ENCODE measurements at regions not wholly inside any gene's neighbourhood (a gene's known extent, or its start where the extent isn't known, plus 50 kb on each side); places are given as distances from the start of the nearest gene placed in this dataset.

GRCh38 chr11:40062616-40063015 is 1396.8 kb downstream of the LRRC4C start:
- Histone ChIP-seq H3K36me3 (ENCODE audit: insufficient read depth, low read length) (no peaks in the 10 kb centered on the region), H3K27ac (ENCODE audit: low read depth, low read length) (no peak overlapping the region), H3K4me3 (ENCODE audit: low read length) (no peak overlapping the region), H3K27me3 (ENCODE audit: insufficient read depth, low read length) (no peaks in the 10 kb centered on the region), H3K9ac (ENCODE audit: low read depth, low read length) (no peak overlapping the region), H3K4me1 (ENCODE audit: insufficient read depth, low read length) (peaks cover 15% of the 10 kb centered on the region), H3K9me3 (ENCODE audit: insufficient read depth, low read depth, low read length) (no peaks in the 10 kb centered on the region)
- 98% methylated on average over 2 of the region's 2 CpGs for WGBS

- Histone ChIP-seq H3K27me3 (ENCODE audit: insufficient read depth, low read length) (no peaks in the 10 kb centered on the region), H3K4me1 (ENCODE audit: insufficient read depth, low read length) (peaks cover 15% of the 10 kb centered on the region), H3K9ac (ENCODE audit: low read depth, low read length) (no peak overlapping the region), H3K36me3 (ENCODE audit: insufficient read depth, low read length) (no peaks in the 10 kb centered on the region), H3K4me3 (ENCODE audit: low read length) (no peak overlapping the region), H3K9me3 (ENCODE audit: insufficient read depth, low read depth, low read length) (no peaks in the 10 kb centered on the region), H3K27ac (ENCODE audit: low read depth, low read length) (no peak overlapping the region)
- 87% methylated on average over 3 of the region's 3 CpGs for WGBS
Observed at GRCh38 chr11:40061221-40061620, 1398.2 kb downstream of the LRRC4C start.

DNA sequence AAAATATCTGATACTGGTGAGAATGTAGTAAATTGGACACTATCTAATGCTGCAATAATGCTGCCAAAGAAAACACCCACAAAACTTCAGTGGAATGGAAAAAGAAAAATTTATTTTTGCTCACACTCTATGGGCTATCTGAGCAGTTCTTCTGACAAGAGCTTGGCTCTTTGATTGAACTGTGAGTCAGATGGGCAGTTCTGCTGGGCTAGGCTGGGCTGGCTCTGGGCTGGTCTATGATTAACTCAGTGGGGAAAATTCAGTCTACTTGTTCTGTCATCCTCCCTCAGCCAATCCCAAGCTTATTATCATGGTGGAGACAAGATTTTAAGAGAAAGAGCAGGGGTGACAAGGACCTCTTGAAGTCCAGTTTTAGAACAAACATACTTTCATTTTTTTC is 1404.8 kb downstream of the LRRC4C start:
- Histone ChIP-seq H3K9me3 (ENCODE audit: insufficient read depth, low read depth, low read length) (peaks cover 3% of the 10 kb centered on the region; the same call in 1 of the 2 replicates), H3K27ac (ENCODE audit: low read depth, low read length) (no peak overlapping the region), H3K9ac (ENCODE audit: low read depth, low read length) (no peak overlapping the region), H3K4me1 (ENCODE audit: insufficient read depth, low read length) (no peaks in the 10 kb centered on the region), H3K27me3 (ENCODE audit: insufficient read depth, low read length) (no peaks in the 10 kb centered on the region), H3K4me3 (ENCODE audit: low read length) (no peak overlapping the region), H3K36me3 (ENCODE audit: insufficient read depth, low read length) (no peaks in the 10 kb centered on the region)

DNA sequence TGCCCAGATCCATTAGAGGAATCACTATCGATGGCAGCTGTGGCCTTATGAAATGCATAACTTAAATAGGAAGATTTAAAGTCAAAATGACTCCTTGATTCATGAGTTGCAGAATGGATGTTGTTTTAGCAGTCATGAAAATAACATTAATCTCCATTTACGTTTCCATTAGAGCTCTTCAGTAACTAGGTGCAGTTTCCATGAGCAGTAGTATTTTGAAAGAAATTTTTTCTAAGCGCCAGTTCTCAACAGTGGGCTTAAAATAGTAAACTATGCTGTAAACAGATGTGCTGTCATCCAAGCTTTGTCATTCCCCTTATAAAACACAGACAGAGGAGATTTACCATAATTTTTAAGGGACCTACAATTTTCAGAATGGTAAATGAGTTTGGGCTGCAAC is 1414.1 kb downstream of the LRRC4C start:
- Histone ChIP-seq H3K4me1 (ENCODE audit: insufficient read depth, low read length) (no peaks in the 10 kb centered on the region), H3K36me3 (ENCODE audit: insufficient read depth, low read length) (no peaks in the 10 kb centered on the region), H3K4me3 (ENCODE audit: low read length) (no peak overlapping the region), H3K27ac (ENCODE audit: low read depth, low read length) (no peak overlapping the region), H3K27me3 (ENCODE audit: insufficient read depth, low read length) (no peaks in the 10 kb centered on the region), H3K9ac (ENCODE audit: low read depth, low read length) (no peak overlapping the region), H3K9me3 (ENCODE audit: insufficient read depth, low read depth, low read length) (peaks cover 10% of the 10 kb centered on the region; the same call in 1 of the 2 replicates)
- WGBS, result 86% methylated on average over 3 of the region's 3 CpGs

DNA sequence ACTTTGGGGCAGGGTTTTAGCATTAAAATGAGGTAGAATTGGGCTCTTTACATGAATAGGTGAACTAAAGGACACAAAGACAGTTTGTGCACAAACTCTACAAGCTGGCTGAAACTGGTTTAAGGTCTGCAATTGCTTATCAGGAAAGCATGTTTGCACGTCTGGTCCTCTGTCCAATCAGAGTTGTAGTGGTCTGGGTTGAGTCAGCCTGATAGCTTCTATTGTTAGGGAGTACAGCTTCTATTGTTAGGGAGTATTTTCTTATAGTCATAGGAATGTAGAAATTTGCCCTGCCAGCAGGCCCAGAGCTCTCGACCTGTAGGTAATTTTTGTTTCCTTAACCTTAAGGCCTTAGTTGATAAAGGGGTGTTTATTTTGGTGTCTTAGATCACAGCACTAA is 1422.4 kb downstream of the LRRC4C start:
- 73% methylated on average over 2 of the region's 2 CpGs for WGBS
- Histone ChIP-seq H3K4me1 (ENCODE audit: insufficient read depth, low read length) (peaks cover 20% of the 10 kb centered on the region), H3K27ac (ENCODE audit: low read depth, low read length) (0 out of 2 replicates have a peak overlapping the region, but pooled peaks have one; percentile 26), H3K4me3 (ENCODE audit: low read length) (no peak overlapping the region), H3K9ac (ENCODE audit: low read depth, low read length) (no peak overlapping the region), H3K27me3 (ENCODE audit: insufficient read depth, low read length) (no peaks in the 10 kb centered on the region), H3K9me3 (ENCODE audit: insufficient read depth, low read depth, low read length) (no peaks in the 10 kb centered on the region), H3K36me3 (ENCODE audit: insufficient read depth, low read length) (no peaks in the 10 kb centered on the region)

DNA sequence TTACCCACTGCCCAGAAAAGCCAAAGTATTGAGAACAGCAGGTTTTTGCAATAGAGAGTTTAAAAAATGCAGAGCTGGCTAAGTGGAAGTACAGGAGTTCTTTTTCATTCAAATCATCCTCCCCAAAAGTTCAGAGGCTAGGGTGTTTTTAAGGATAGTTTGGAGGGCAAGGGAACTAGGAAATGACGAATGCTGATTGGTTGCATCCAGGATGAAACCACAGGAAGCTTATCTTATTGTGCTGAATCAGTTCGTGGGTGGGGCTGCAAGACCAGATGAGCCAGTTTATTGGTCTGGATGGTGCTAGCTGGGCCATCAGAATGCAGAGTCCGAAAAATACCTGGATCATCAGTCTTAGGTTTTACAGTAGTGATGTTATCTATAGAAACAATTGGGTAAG is 1427.1 kb downstream of the LRRC4C start:
- H3K27me3 ChIP-seq (ENCODE audit: insufficient read depth, low read length), result no peaks in the 10 kb centered on the region
- peaks cover 46% of the 10 kb centered on the region for H3K4me1 ChIP-seq (ENCODE audit: insufficient read depth, low read length)
- H3K36me3 ChIP-seq (ENCODE audit: insufficient read depth, low read length), result no peaks in the 10 kb centered on the region
- WGBS, result 87% methylated on average over 3 of the region's 3 CpGs
- H3K4me3 ChIP-seq (ENCODE audit: low read length), result no peak overlapping the region
- no peaks in the 10 kb centered on the region for H3K9me3 ChIP-seq (ENCODE audit: insufficient read depth, low read depth, low read length)
- no peak overlapping the region for H3K27ac ChIP-seq (ENCODE audit: low read depth, low read length)
- no peak overlapping the region for H3K9ac ChIP-seq (ENCODE audit: low read depth, low read length)

DNA sequence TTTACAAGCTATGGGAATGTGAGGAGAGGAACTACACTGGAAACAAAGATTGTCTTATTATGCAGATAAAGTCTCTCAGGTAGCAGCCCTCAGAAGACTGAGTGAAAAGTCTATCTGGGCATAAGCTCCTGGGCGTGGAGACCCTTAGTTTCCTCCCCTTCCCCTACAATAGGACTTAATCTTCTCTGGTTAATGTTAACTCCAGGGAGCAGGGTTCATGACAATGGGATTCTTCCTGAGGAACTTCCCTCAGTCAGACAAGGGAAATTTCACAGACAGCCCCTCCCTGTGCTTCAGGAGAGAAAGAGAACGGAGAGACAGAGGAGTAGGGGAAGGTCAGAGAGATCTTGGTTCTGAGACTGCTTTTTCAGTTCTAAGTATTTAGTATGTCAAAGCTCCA is 1428.6 kb downstream of the LRRC4C start:
- Histone ChIP-seq H3K9ac (ENCODE audit: low read depth, low read length) (no peak overlapping the region), H3K27ac (ENCODE audit: low read depth, low read length) (peak overlapping the region; percentile 42; the same call in 1 of the 2 replicates), H3K27me3 (ENCODE audit: insufficient read depth, low read length) (no peaks in the 10 kb centered on the region), H3K4me1 (ENCODE audit: insufficient read depth, low read length) (peaks cover 38% of the 10 kb centered on the region), H3K4me3 (ENCODE audit: low read length) (no peak overlapping the region), H3K9me3 (ENCODE audit: insufficient read depth, low read depth, low read length) (no peaks in the 10 kb centered on the region), H3K36me3 (ENCODE audit: insufficient read depth, low read length) (no peaks in the 10 kb centered on the region)
- WGBS, result 19% methylated on average over 2 of the region's 2 CpGs

DNA sequence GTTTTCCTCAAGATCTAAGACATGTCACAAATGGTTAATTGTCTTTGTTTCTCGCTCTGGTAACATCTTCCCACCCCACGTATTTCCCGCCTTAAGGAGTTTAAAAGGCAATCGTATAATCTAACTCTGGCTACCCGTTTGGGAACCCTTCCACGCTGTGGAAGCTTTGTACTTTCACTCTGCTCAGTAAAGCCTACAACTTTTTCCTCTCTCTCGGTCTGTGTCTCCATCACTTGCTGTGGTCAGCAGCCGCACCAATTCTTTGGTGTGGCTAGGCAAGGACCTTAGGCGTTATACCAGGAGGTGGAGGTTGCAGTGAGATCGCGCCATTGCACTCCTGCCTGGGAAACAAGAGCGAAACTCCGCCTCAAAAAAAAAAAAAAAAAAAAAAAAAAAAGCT is 1430.1 kb downstream of the LRRC4C start:
- no peaks in the 10 kb centered on the region for H3K9me3 ChIP-seq (ENCODE audit: insufficient read depth, low read depth, low read length)
- WGBS, result 91% methylated on average over 11 of the region's 13 CpGs

GRCh38 chr11:40027720-40028119 is 1431.7 kb downstream of the LRRC4C start:
- no peaks in the 10 kb centered on the region for H3K36me3 ChIP-seq (ENCODE audit: insufficient read depth, low read length)
- WGBS, result 95% methylated on average over 5 of the region's 5 CpGs
- H3K27me3 ChIP-seq (ENCODE audit: insufficient read depth, low read length), result no peaks in the 10 kb centered on the region
- no peak overlapping the region for H3K4me3 ChIP-seq (ENCODE audit: low read length)
- H3K9ac ChIP-seq (ENCODE audit: low read depth, low read length), result no peak overlapping the region
- H3K9me3 ChIP-seq (ENCODE audit: insufficient read depth, low read depth, low read length), result no peaks in the 10 kb centered on the region
- no peak overlapping the region for H3K27ac ChIP-seq (ENCODE audit: low read depth, low read length)
- H3K4me1 ChIP-seq (ENCODE audit: insufficient read depth, low read length), result peaks cover 29% of the 10 kb centered on the region

More for the DNA sequence above, 1430.1 kb downstream of the LRRC4C start:
- Histone ChIP-seq H3K36me3 (ENCODE audit: insufficient read depth, low read length) (no peaks in the 10 kb centered on the region), H3K4me1 (ENCODE audit: insufficient read depth, low read length) (peaks cover 37% of the 10 kb centered on the region), H3K27ac (ENCODE audit: low read depth, low read length) (no peak overlapping the region), H3K9ac (ENCODE audit: low read depth, low read length) (no peak overlapping the region), H3K27me3 (ENCODE audit: insufficient read depth, low read length) (no peaks in the 10 kb centered on the region), H3K4me3 (ENCODE audit: low read length) (no peak overlapping the region)

GRCh38 chr11:40023724-40024123 is 1435.7 kb downstream of the LRRC4C start:
- Histone ChIP-seq H3K27me3 (ENCODE audit: insufficient read depth, low read length) (no peaks in the 10 kb centered on the region), H3K9me3 (ENCODE audit: insufficient read depth, low read depth, low read length) (no peaks in the 10 kb centered on the region), H3K27ac (ENCODE audit: low read depth, low read length) (no peak overlapping the region), H3K4me3 (ENCODE audit: low read length) (no peak overlapping the region), H3K36me3 (ENCODE audit: insufficient read depth, low read length) (no peaks in the 10 kb centered on the region), H3K4me1 (ENCODE audit: insufficient read depth, low read length) (no peaks in the 10 kb centered on the region), H3K9ac (ENCODE audit: low read depth, low read length) (no peak overlapping the region)

GRCh38 chr11:40010011-40010410 is 1449.4 kb downstream of the LRRC4C start:
- Histone ChIP-seq H3K27ac (ENCODE audit: low read depth, low read length) (no peak overlapping the region), H3K4me3 (ENCODE audit: low read length) (no peak overlapping the region), H3K4me1 (ENCODE audit: insufficient read depth, low read length) (no peaks in the 10 kb centered on the region), H3K27me3 (ENCODE audit: insufficient read depth, low read length) (no peaks in the 10 kb centered on the region), H3K36me3 (ENCODE audit: insufficient read depth, low read length) (no peaks in the 10 kb centered on the region), H3K9ac (ENCODE audit: low read depth, low read length) (no peak overlapping the region), H3K9me3 (ENCODE audit: insufficient read depth, low read depth, low read length) (no peaks in the 10 kb centered on the region)
- WGBS, result 93% methylated on average over 3 of the region's 3 CpGs

DNA sequence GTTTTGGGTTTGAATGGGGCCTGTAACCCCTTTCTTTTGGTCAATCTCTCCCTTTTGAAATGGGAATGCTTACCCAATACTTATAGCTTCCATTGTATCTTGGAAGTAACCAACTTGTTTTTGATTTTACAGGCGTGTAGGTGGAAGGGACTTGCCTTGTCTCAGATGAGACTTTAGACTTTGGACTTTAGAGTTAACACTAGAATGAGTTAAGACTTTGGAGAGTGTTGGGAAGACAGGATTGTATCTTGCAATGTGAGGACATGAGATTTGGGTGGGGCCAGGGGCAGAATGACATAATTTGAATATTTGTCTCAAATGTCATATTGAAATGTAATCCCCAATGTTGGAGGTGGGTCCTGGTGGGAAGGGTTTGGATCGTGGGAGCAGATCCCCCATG is 1466.9 kb downstream of the LRRC4C start:
- WGBS, result 91% methylated on average over 2 of the region's 2 CpGs
- H3K27ac ChIP-seq (ENCODE audit: low read depth, low read length), result no peak overlapping the region

More for the DNA sequence above, 1466.9 kb downstream of the LRRC4C start:
- no peak overlapping the region for H3K9ac ChIP-seq (ENCODE audit: low read depth, low read length)
- peaks cover 2% of the 10 kb centered on the region; the same call in 1 of the 2 replicates for H3K4me1 ChIP-seq (ENCODE audit: insufficient read depth, low read length)
- H3K27me3 ChIP-seq (ENCODE audit: insufficient read depth, low read length), result no peaks in the 10 kb centered on the region
- H3K9me3 ChIP-seq (ENCODE audit: insufficient read depth, low read depth, low read length), result no peaks in the 10 kb centered on the region; the same call in 1 of the 2 replicates
- no peak overlapping the region for H3K4me3 ChIP-seq (ENCODE audit: low read length)
- H3K36me3 ChIP-seq (ENCODE audit: insufficient read depth, low read length), result no peaks in the 10 kb centered on the region

Measured in HUES64 (cell line).